H9 (cell line): ENCODE measurements at regions not wholly inside any gene's neighbourhood (a gene's known extent, or its start where the extent isn't known, plus 50 kb on each side); places are given as distances from the start of the nearest gene placed in this dataset.

Experiments
- DNase-seq: peaks from one replicate; pipeline ENCODE4 v3.0.0-alpha.2; 2017
- H2AFZ ChIP-seq: one replicate; pipeline ENCODE4 v1.6.1; 2013; ENCODE audit warnings: mild to moderate bottlenecking, low read length, control low read depth, moderate library complexity
- H2AK5ac ChIP-seq: 2 replicates; pipeline ENCODE4 v1.6.1; 2013; ENCODE audit warnings: low read length, control low read depth, mixed read lengths; ENCODE audit not compliant: insufficient read length
- H2BK120ac ChIP-seq: one replicate; pipeline ENCODE4 v1.6.1; 2013; ENCODE audit warnings: low read depth, mild to moderate bottlenecking, low read length, control low read depth, inconsistent platforms; ENCODE audit not compliant: poor library complexity, severe bottlenecking
- H2BK12ac ChIP-seq: 2 replicates; pipeline ENCODE4 v1.6.1; 2013; ENCODE audit warnings: low read length, control low read depth, mixed read lengths, low read depth; ENCODE audit not compliant: insufficient read length
- H2BK15ac ChIP-seq: 2 replicates; pipeline ENCODE4 v1.6.1; 2013; ENCODE audit warnings: low read depth, low read length, control low read depth
- H2BK20ac ChIP-seq: one replicate; pipeline ENCODE4 v1.6.1; 2013; ENCODE audit warnings: low read depth, mild to moderate bottlenecking, low read length, control low read depth, inconsistent platforms; ENCODE audit not compliant: poor library complexity, severe bottlenecking
- H2BK5ac ChIP-seq: 2 replicates; pipeline ENCODE4 v1.6.1; 2013; ENCODE audit warnings: low read length, control low read depth, mixed read lengths; ENCODE audit not compliant: insufficient read length
- H3K14ac ChIP-seq: 2 replicates; pipeline ENCODE4 v1.6.1; 2013; ENCODE audit warnings: low read length, control low read depth; ENCODE audit not compliant: insufficient read depth
- H3K18ac ChIP-seq: 2 replicates; pipeline ENCODE4 v1.6.1; 2013; ENCODE audit warnings: low read depth, mild to moderate bottlenecking, mixed read lengths, low read length, control low read depth; ENCODE audit not compliant: insufficient read length
- H3K23ac ChIP-seq: 2 replicates; pipeline ENCODE4 v1.6.1; 2013; ENCODE audit warnings: low read length, control low read depth, mixed read lengths, low read depth; ENCODE audit not compliant: insufficient read length
- H3K23me2 ChIP-seq: 2 replicates; pipeline ENCODE4 v1.6.1; 2013; ENCODE audit warnings: low read depth, mild to moderate bottlenecking, mixed read lengths, low read length, control low read depth; ENCODE audit not compliant: insufficient read length, poor library complexity, severe bottlenecking
- H3K27ac ChIP-seq: 2 replicates; pipeline ENCODE4 v1.5.1; 2013; ENCODE audit warnings: low read length, control low read depth, mixed read lengths, low read depth; ENCODE audit not compliant: insufficient read length
- H3K27me3 ChIP-seq: 2 replicates; pipeline ENCODE4 v1.6.1; 2013; ENCODE audit warnings: low read length, control low read depth, inconsistent platforms; ENCODE audit not compliant: insufficient read depth
- H3K4ac ChIP-seq: 2 replicates; pipeline ENCODE4 v1.6.1; 2013; ENCODE audit warnings: low read depth, mild to moderate bottlenecking, control low read depth, inconsistent platforms, low read length, moderate library complexity
- H3K4me1 ChIP-seq: 2 replicates; pipeline ENCODE4 v1.6.1; 2013; ENCODE audit warnings: low read length, control low read depth, inconsistent platforms; ENCODE audit not compliant: insufficient read depth
- H3K4me2 ChIP-seq: 2 replicates; pipeline ENCODE4 v1.6.1; 2013; ENCODE audit warnings: low read length, control low read depth, mixed read lengths; ENCODE audit not compliant: insufficient read length, insufficient read depth
- H3K56ac ChIP-seq: 2 replicates; pipeline ENCODE4 v1.6.1; 2013; ENCODE audit warnings: low read depth, mild to moderate bottlenecking, mixed read lengths, low read length, control low read depth; ENCODE audit not compliant: insufficient read length
- H3K79me1 ChIP-seq: 2 replicates; pipeline ENCODE4 v1.6.1; 2013; ENCODE audit warnings: low read depth, mild to moderate bottlenecking, moderate library complexity, low read length, control low read depth, inconsistent platforms; ENCODE audit not compliant: insufficient read depth, poor library complexity, severe bottlenecking
- H3K79me2 ChIP-seq: 2 replicates; pipeline ENCODE4 v1.6.1; 2013; ENCODE audit warnings: low read length, control low read depth, inconsistent platforms; ENCODE audit not compliant: insufficient read depth
- H3K9ac ChIP-seq: 2 replicates; pipeline ENCODE4 v1.6.1; 2013; ENCODE audit warnings: low read length, control low read depth, mixed read lengths; ENCODE audit not compliant: insufficient read length; ENCODE audit errors: extremely low read depth
- H3K9me3 ChIP-seq: one replicate; pipeline ENCODE4 v1.6.1; 2013; ENCODE audit warnings: low read depth, low read length, inconsistent platforms; ENCODE audit not compliant: control insufficient read depth
- H3T11ph ChIP-seq: one replicate; pipeline ENCODE4 v1.6.1; 2013; ENCODE audit warnings: mild to moderate bottlenecking, low read length, control low read depth, inconsistent platforms
- H4K20me1 ChIP-seq: one replicate; pipeline ENCODE4 v1.6.1; 2013; ENCODE audit not compliant: control insufficient read depth, insufficient read length, insufficient read depth
- H4K5ac ChIP-seq: 2 replicates; pipeline ENCODE4 v1.6.1; 2013; ENCODE audit warnings: low read depth, mild to moderate bottlenecking, mixed read lengths, low read length, control low read depth; ENCODE audit not compliant: insufficient read length
- H4K8ac ChIP-seq: replicated peaks from 2 replicates; pipeline ENCODE4 v1.6.1; 2013; ENCODE audit warnings: low read length, control low read depth, mixed read lengths, low read depth; ENCODE audit not compliant: insufficient read length
- H4K91ac ChIP-seq: 2 replicates; pipeline ENCODE4 v1.6.1; 2013; ENCODE audit warnings: low read depth, mild to moderate bottlenecking, moderate library complexity, mixed read lengths, low read length, control low read depth; ENCODE audit not compliant: insufficient read length
- H3K27ac Mint-ChIP-seq, 3 experiments: 2 replicates in 2 of 3; 3 replicates in 1 of 3; pipeline ENCODE4 v1.8.0; 2020 to 2021; ENCODE audit warnings: mixed read lengths in 3 of 3, mild to moderate bottlenecking in 1 of 3, moderate library complexity in 1 of 3
- H3K27me3 Mint-ChIP-seq: 2 replicates; pipeline ENCODE4 v1.8.0; 2021; ENCODE audit warnings: low read depth, mild to moderate bottlenecking, moderate library complexity, mixed read lengths
- H3K36me3 Mint-ChIP-seq, 3 experiments: 2 replicates in 2 of 3; 3 replicates in 1 of 3; pipeline ENCODE4 v1.8.0; 2020 to 2021; ENCODE audit warnings: low read depth in 3 of 3, mixed read lengths in 3 of 3; ENCODE audit not compliant: insufficient read depth in 1 of 3
- H3K4me1 Mint-ChIP-seq, 2 experiments: 2 replicates each; pipeline ENCODE4 v1.8.0; 2020; ENCODE audit warnings: mixed read lengths in 2 of 2
- H3K4me3 Mint-ChIP-seq, 2 experiments: 2 replicates in 1 of 2; 3 replicates in 1 of 2; pipeline ENCODE4 v1.8.0; 2020 to 2021; ENCODE audit warnings: mild to moderate bottlenecking in 2 of 2, mixed read lengths in 2 of 2, moderate library complexity in 1 of 2
- H3K9me3 Mint-ChIP-seq, 2 experiments: 2 replicates in 1 of 2; 3 replicates in 1 of 2; pipeline ENCODE4 v1.8.0; 2020; ENCODE audit warnings: mild to moderate bottlenecking in 2 of 2, mixed read lengths in 2 of 2, moderate library complexity in 1 of 2
- TF ChIP-seq, protein P1 (sequence below): fragments of 200-600 bp; sonication (generic); conservative IDR thresholded peaks from 3 replicates; pipeline ENCODE4 v1.8.0; 2021; ENCODE audit warnings: antibody characterized with exemption, mild to moderate bottlenecking

DNA sequence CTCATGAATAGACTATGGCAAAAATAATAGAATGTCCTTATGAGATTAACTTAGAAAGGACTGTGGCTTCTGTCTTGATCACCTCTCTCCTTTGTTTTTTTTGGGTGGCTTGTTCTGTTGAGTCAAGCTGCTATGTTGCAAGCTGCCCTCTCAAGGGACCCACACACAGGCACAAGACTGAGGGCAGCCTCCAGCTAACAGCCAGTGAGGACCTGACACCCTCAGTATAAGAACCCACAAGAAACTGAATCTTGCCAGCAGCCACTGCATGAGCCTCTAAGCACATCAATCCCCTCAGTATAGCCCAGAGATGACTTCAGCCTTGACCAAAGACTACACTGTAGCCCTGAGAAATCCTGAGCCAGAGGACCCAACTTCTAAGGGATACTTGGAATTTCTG, 361.1 kb downstream of the MCTP2 start:
- TF ChIP-seq, protein P1, sequence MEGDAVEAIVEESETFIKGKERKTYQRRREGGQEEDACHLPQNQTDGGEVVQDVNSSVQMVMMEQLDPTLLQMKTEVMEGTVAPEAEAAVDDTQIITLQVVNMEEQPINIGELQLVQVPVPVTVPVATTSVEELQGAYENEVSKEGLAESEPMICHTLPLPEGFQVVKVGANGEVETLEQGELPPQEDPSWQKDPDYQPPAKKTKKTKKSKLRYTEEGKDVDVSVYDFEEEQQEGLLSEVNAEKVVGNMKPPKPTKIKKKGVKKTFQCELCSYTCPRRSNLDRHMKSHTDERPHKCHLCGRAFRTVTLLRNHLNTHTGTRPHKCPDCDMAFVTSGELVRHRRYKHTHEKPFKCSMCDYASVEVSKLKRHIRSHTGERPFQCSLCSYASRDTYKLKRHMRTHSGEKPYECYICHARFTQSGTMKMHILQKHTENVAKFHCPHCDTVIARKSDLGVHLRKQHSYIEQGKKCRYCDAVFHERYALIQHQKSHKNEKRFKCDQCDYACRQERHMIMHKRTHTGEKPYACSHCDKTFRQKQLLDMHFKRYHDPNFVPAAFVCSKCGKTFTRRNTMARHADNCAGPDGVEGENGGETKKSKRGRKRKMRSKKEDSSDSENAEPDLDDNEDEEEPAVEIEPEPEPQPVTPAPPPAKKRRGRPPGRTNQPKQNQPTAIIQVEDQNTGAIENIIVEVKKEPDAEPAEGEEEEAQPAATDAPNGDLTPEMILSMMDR: no peak
- Mint-ChIP-seq H3K36me3 (no peaks in the 10 kb centered on the region; a peak in 1 of 7 replicates), H3K4me3 (no peak overlapping the region), H3K27ac (no peak overlapping the region), H3K27me3 (no peaks in the 10 kb centered on the region), H3K4me1 (peaks cover 5 to 7% of the 10 kb centered on the region in 2 experiments), H3K9me3 (no peaks in the 10 kb centered on the region; a peak in 1 of 5 replicates)
- H3K56ac ChIP-seq: no peak overlapping the region
- H2BK15ac ChIP-seq: no peak overlapping the region
- no peak overlapping the region for H3K4ac ChIP-seq
- no peaks in the 10 kb centered on the region for H3K9me3 ChIP-seq
- no peak overlapping the region for H2BK12ac ChIP-seq
- no peak overlapping the region for H3K14ac ChIP-seq
- H3K4me2 ChIP-seq: no peak overlapping the region
- H2AFZ ChIP-seq: no peak overlapping the region
- no peak overlapping the region for H2BK5ac ChIP-seq
- no peak overlapping the region for H2BK20ac ChIP-seq
- no peak overlapping the region for H2BK120ac ChIP-seq
- H3K27ac ChIP-seq: no peak overlapping the region
- H3K18ac ChIP-seq: no peak overlapping the region
- H4K20me1 ChIP-seq: no peaks in the 10 kb centered on the region
- no peak overlapping the region for H4K5ac ChIP-seq
- H3K79me1 ChIP-seq: no peaks in the 10 kb centered on the region
- H3K23ac ChIP-seq: no peak overlapping the region
- no peak overlapping the region for H2AK5ac ChIP-seq
- H4K8ac ChIP-seq: no peak overlapping the region
- H3T11ph ChIP-seq: no peak overlapping the region
- no peaks in the 10 kb centered on the region; the same call in 1 of the 2 replicates for H3K4me1 ChIP-seq
- no peaks in the 10 kb centered on the region for H3K23me2 ChIP-seq
- no peaks in the 10 kb centered on the region for H3K79me2 ChIP-seq
- H3K27me3 ChIP-seq: no peaks in the 10 kb centered on the region
- H4K91ac ChIP-seq: no peak overlapping the region
- H3K9ac ChIP-seq: no peak overlapping the region
- no peak for DNase-seq
